SK-N-SH treated with all-trans-retinoic acid at 6 μM for 48 hours (cell line): ENCODE measurements at regions not wholly inside any gene's neighbourhood (a gene's known extent, or its start where the extent isn't known, plus 50 kb on each side); places are given as distances from the start of the nearest gene placed in this dataset.

Experiments
- ATAC-seq: fragments of 200-7000 bp; cut with Tn5 transposase; 3 replicates; pipeline ENCODE4 v1.9.1; 2020; ENCODE audit warnings: mild to moderate bottlenecking, moderate library complexity
- ARNTL ChIP-seq: fragments of 450-650 bp; formaldehyde crosslinking; IDR thresholded peaks from 2 replicates; pipeline ENCODE4 v1.5.0; 2020; ENCODE audit warnings: low read depth, mild to moderate bottlenecking, moderate library complexity, borderline replicate concordance
- BACH2 ChIP-seq: fragments of 250-450 bp; sonication (Bioruptor Pico); IDR thresholded peaks from 2 replicates; pipeline ENCODE4 v1.9.0; 2021; ENCODE audit warnings: mild to moderate bottlenecking, borderline replicate concordance
- CREB5 ChIP-seq: fragments of 250-450 bp; sonication (Bioruptor Pico); IDR thresholded peaks from 2 replicates; pipeline ENCODE4 v1.5.1; 2020; ENCODE audit warnings: low read depth, mild to moderate bottlenecking, moderate library complexity
- CSDC2 ChIP-seq: fragments of 250-450 bp; sonication (Bioruptor Pico); IDR thresholded peaks from 2 replicates; pipeline ENCODE4 v1.5.0; 2020; ENCODE audit warnings: mild to moderate bottlenecking, moderate library complexity
- CSRNP3 ChIP-seq: fragments of 250-450 bp; sonication (Bioruptor Pico); IDR thresholded peaks from 2 replicates; pipeline ENCODE4 v1.5.1; 2021; ENCODE audit warnings: mild to moderate bottlenecking, moderate library complexity
- ESRRG ChIP-seq: fragments of 250-450 bp; sonication (Bioruptor Pico); IDR thresholded peaks from 2 replicates; pipeline ENCODE4 v1.6.1; 2021; ENCODE audit warnings: mild to moderate bottlenecking
- GLIS3 ChIP-seq: fragments of 250-450 bp; sonication (Bioruptor Pico); IDR thresholded peaks from 2 replicates; pipeline ENCODE4 v1.5.0; 2020; ENCODE audit warnings: mild to moderate bottlenecking, moderate library complexity
- ISL1 ChIP-seq: fragments of 250-450 bp; sonication (Bioruptor Pico); IDR thresholded peaks from 2 replicates; pipeline ENCODE4 v2.1.2; 2022; ENCODE audit warnings: mild to moderate bottlenecking, moderate library complexity
- OSR1 ChIP-seq: fragments of 250-450 bp; sonication (Bioruptor Pico); IDR thresholded peaks from 2 replicates; pipeline ENCODE4 v1.8.0; 2022; ENCODE audit warnings: moderate library complexity, mild to moderate bottlenecking, inconsistent platforms
- PATZ1 ChIP-seq: fragments of 250-450 bp; sonication (Bioruptor Pico); IDR thresholded peaks from 2 replicates; pipeline ENCODE4 v1.8.0; 2020; ENCODE audit warnings: mild to moderate bottlenecking, moderate library complexity, borderline replicate concordance
- POU6F1 ChIP-seq: fragments of 250-450 bp; sonication (Bioruptor Pico); IDR thresholded peaks from 2 replicates; pipeline ENCODE4 v1.8.0; 2021; ENCODE audit warnings: low read depth, mild to moderate bottlenecking, moderate library complexity, borderline replicate concordance
- PPARA ChIP-seq: fragments of 250-450 bp; sonication (Bioruptor Pico); IDR thresholded peaks from 2 replicates; pipeline ENCODE4 v1.5.0; 2020; ENCODE audit warnings: mild to moderate bottlenecking, borderline replicate concordance
- RARB ChIP-seq: fragments of 250-450 bp; sonication (Bioruptor Pico); IDR thresholded peaks from 2 replicates; pipeline ENCODE4 v1.8.0; 2021; ENCODE audit warnings: mild to moderate bottlenecking, moderate library complexity
- SNAI2 ChIP-seq: fragments of 250-450 bp; sonication (Bioruptor Pico); IDR thresholded peaks from 2 replicates; pipeline ENCODE4 v1.5.0; 2020; ENCODE audit warnings: mild to moderate bottlenecking, moderate library complexity
- TCF4 ChIP-seq: fragments of 250-450 bp; sonication (Bioruptor Pico); IDR thresholded peaks from 2 replicates; pipeline ENCODE4 v1.8.0; 2021; ENCODE audit warnings: mild to moderate bottlenecking, moderate library complexity, borderline replicate concordance
- TOX ChIP-seq: fragments of 250-450 bp; sonication (Bioruptor Pico); IDR thresholded peaks from 2 replicates; pipeline ENCODE4 v1.8.0; 2021; ENCODE audit warnings: mild to moderate bottlenecking, moderate library complexity, borderline replicate concordance
- TSHZ2 ChIP-seq: fragments of 250-450 bp; sonication (Bioruptor Pico); IDR thresholded peaks from 2 replicates; pipeline ENCODE4 v1.5.0; 2020; ENCODE audit warnings: mild to moderate bottlenecking, moderate library complexity
- ZFP3 ChIP-seq: fragments of 250-450 bp; sonication (Bioruptor Pico); IDR thresholded peaks from 2 replicates; pipeline ENCODE4 v1.5.0; 2020; ENCODE audit warnings: mild to moderate bottlenecking, moderate library complexity
- ZNF565 ChIP-seq: fragments of 450-650 bp; formaldehyde crosslinking; conservative IDR thresholded peaks from 2 replicates; pipeline ENCODE4 v1.5.0; 2020; ENCODE audit warnings: low read depth, mild to moderate bottlenecking, moderate library complexity
- ZNF70 ChIP-seq: fragments of 450-650 bp; formaldehyde crosslinking; IDR thresholded peaks from 2 replicates; pipeline ENCODE4 v1.5.0; 2020; ENCODE audit warnings: mild to moderate bottlenecking, moderate library complexity
- ZNF8 ChIP-seq: fragments of 450-650 bp; formaldehyde crosslinking; IDR thresholded peaks from 2 replicates; pipeline ENCODE4 v1.5.0; 2020; ENCODE audit warnings: mild to moderate bottlenecking, moderate library complexity

GRCh38 chr21:23801292-23801691 is 1806.0 kb downstream of the MRPL39 start:
- TF ChIP-seq RARB (CRISPR knock-in tag) (no peak), ARNTL (CRISPR knock-in tag) (no peak), TSHZ2 (no peak), ZFP3 (CRISPR knock-in tag) (no peak), PPARA (CRISPR knock-in tag) (no peak), CREB5 (CRISPR knock-in tag) (no peak), PATZ1 (CRISPR knock-in tag) (no peak), POU6F1 (CRISPR knock-in tag) (no peak), OSR1 (CRISPR knock-in tag) (no peak), CSDC2 (CRISPR knock-in tag) (no peak), BACH2 (no peak)

GRCh38 chr21:23799376-23799775 is 1807.9 kb downstream of the MRPL39 start:
- ATAC-seq: no peak; the same call in 2 of the 3 replicates
- TF ChIP-seq PATZ1 (CRISPR knock-in tag) (no peak), ZNF8 (CRISPR knock-in tag) (peak; percentile 49; the same call in 1 of the 2 replicates), TCF4 (CRISPR knock-in tag) (peak; percentile 78), TOX (no peak), ZFP3 (CRISPR knock-in tag) (no peak), GLIS3 (CRISPR knock-in tag) (no peak), OSR1 (CRISPR knock-in tag) (no peak), POU6F1 (CRISPR knock-in tag) (no peak), ESRRG (CRISPR knock-in tag) (no peak), ZNF70 (CRISPR knock-in tag) (0 out of 2 replicates have a peak, but pooled peaks have one; percentile 17), CREB5 (CRISPR knock-in tag) (no peak), TSHZ2 (0 out of 2 replicates have a peak, but pooled peaks have one; percentile 43), BACH2 (no peak), CSRNP3 (CRISPR knock-in tag) (peak; percentile 42; the same call in 1 of the 2 replicates), ZNF565 (CRISPR knock-in tag) (no peak), RARB (CRISPR knock-in tag) (no peak), SNAI2 (CRISPR knock-in tag) (no peak), ISL1 (peak; percentile 77), ARNTL (CRISPR knock-in tag) (no peak), PPARA (CRISPR knock-in tag) (no peak)

More at GRCh38 chr21:23801292-23801691, 1806.0 kb downstream of the MRPL39 start:
- no peak for ATAC-seq
